ENCODE measurements at regions not wholly inside any gene's neighbourhood (a gene's known extent, or its start where the extent isn't known, plus 50 kb on each side); places are given as distances from the start of the nearest gene placed in this dataset.
"Not testable (repeated sequence)": the region's sequence is repeated elsewhere in the genome, so short reads cannot be mapped to it uniquely, and the experiment has no call there.

GRCh38 chr11:109480251-109480650 is 58.3 kb downstream of the C11orf87 start:
- DNase-seq (ENCODE audit: low spot score): no peak

- DNase-seq (ENCODE audit: low spot score): no peak
Measured at GRCh38 chr11:109486129-109486528, 64.1 kb downstream of the C11orf87 start.

- no peak for DNase-seq (ENCODE audit: low spot score)
Measured at GRCh38 chr11:109490953-109491635, 69.1 kb downstream of the C11orf87 start.

- DNase-seq (ENCODE audit: low spot score): no peak
Measured at GRCh38 chr11:109506115-109506514, 84.1 kb downstream of the C11orf87 start.

GRCh38 chr11:109507331-109507730 is 85.3 kb downstream of the C11orf87 start:
- no peak for DNase-seq (ENCODE audit: low spot score)

GRCh38 chr11:109507836-109508561 is 86.0 kb downstream of the C11orf87 start:
- DNase-seq (ENCODE audit: low spot score): no peak

- DNase-seq (ENCODE audit: low spot score): no peak
Measured at GRCh38 chr11:109508943-109509342, 87.0 kb downstream of the C11orf87 start.

- no peak for DNase-seq (ENCODE audit: low spot score)
Measured at GRCh38 chr11:109510316-109510715, 88.3 kb downstream of the C11orf87 start.

GRCh38 chr11:109511598-109511997 is 89.6 kb downstream of the C11orf87 start:
- no peak for DNase-seq (ENCODE audit: low spot score)

- DNase-seq (ENCODE audit: low spot score): no peak
Measured at GRCh38 chr11:109512249-109512648, 90.3 kb downstream of the C11orf87 start.

- DNase-seq (ENCODE audit: low spot score): no peak
Measured at GRCh38 chr11:109512680-109513079, 90.7 kb downstream of the C11orf87 start.

- no peak for DNase-seq (ENCODE audit: low spot score)
Measured at GRCh38 chr11:109514313-109515018, 92.5 kb downstream of the C11orf87 start.

GRCh38 chr11:109519253-109519652 is 97.3 kb downstream of the C11orf87 start:
- DNase-seq (ENCODE audit: low spot score): no peak

- no peak for DNase-seq (ENCODE audit: low spot score)
Measured at GRCh38 chr11:109521571-109522086, 99.6 kb downstream of the C11orf87 start.

GRCh38 chr11:109522116-109522755 is 100.2 kb downstream of the C11orf87 start:
- DNase-seq (ENCODE audit: low spot score): no peak

- not testable (repeated sequence) for DNase-seq (ENCODE audit: low spot score)
Measured at GRCh38 chr11:109525636-109526035, 103.6 kb downstream of the C11orf87 start.

GRCh38 chr11:109526061-109526460 is 104.1 kb downstream of the C11orf87 start:
- DNase-seq (ENCODE audit: low spot score): no peak

- no peak for DNase-seq (ENCODE audit: low spot score)
Measured at GRCh38 chr11:109526931-109527330, 104.9 kb downstream of the C11orf87 start.

- DNase-seq (ENCODE audit: low spot score): no peak
Measured at GRCh38 chr11:109527496-109527895, 105.5 kb downstream of the C11orf87 start.

GRCh38 chr11:109547356-109548027 is 125.5 kb downstream of the C11orf87 start:
- no peak for DNase-seq (ENCODE audit: low spot score)

- no peak for DNase-seq (ENCODE audit: low spot score)
Measured at GRCh38 chr11:109552376-109552775, 130.4 kb downstream of the C11orf87 start.

GRCh38 chr11:109553284-109553683 is 131.3 kb downstream of the C11orf87 start:
- DNase-seq (ENCODE audit: low spot score): no peak
